ENCODE measurements at regions not wholly inside any gene's neighbourhood (a gene's known extent, or its start where the extent isn't known, plus 50 kb on each side); places are given as distances from the start of the nearest gene placed in this dataset.

- Histone ChIP-seq H3K4me2 (ENCODE audit: insufficient read depth, low read length) (no peak overlapping the region), H3K79me2 (ENCODE audit: control insufficient read depth, insufficient read depth, low read length) (no peaks in the 10 kb centered on the region), H3K27ac (ENCODE audit: insufficient read depth, low read depth, low read length) (no peak overlapping the region), H3K36me3 (ENCODE audit: control insufficient read depth in 2 of 2, extremely low read depth in 1 of 2, insufficient read depth in 2 of 2, low read length in 2 of 2) (no peaks in the 10 kb centered on the region), H3K4me3 (replicated peaks in 1 of 3; ENCODE audit: insufficient read depth in 1 of 3, low read depth in 1 of 3, low read length in 3 of 3) (no peak overlapping the region), H3K9ac (replicated peaks; ENCODE audit: extremely low read depth, insufficient read depth, low read length) (no peak overlapping the region), H2AFZ (ENCODE audit: low read depth, low read length) (no peak overlapping the region), H3K9me1 (replicated peaks; ENCODE audit: control insufficient read depth, extremely low read depth, insufficient read depth, low read length) (no peaks in the 10 kb centered on the region), H4K20me1 (replicated peaks; ENCODE audit: control insufficient read depth, extremely low read depth, insufficient read depth, low read length) (no peaks in the 10 kb centered on the region), H3K9me3 (replicated peaks; ENCODE audit: control insufficient read depth, insufficient read depth, low read length) (peaks cover 1% of the 10 kb centered on the region), H3K27me3 (ENCODE audit: control insufficient read depth in 2 of 2, insufficient read depth in 2 of 2, low read length in 2 of 2) (no peaks in the 10 kb centered on the region), H3K4me1 (ENCODE audit: control insufficient read depth, extremely low read depth, insufficient read depth, low read length) (no peaks in the 10 kb centered on the region)
- TF ChIP-seq POLR2AphosphoS5 (IDR thresholded peaks at IDR 0.05; ENCODE audit: insufficient read depth, low read depth, low read length) (no peak), MYC (IDR thresholded peaks at IDR 0.05; ENCODE audit: low read depth, low read length) (no peak)
- DNase-seq (ENCODE audit: low read depth, low spot score) = no peak
- no TSS peak for BruUV-seq (replicated peaks)
- intact Hi-C loops (cut with micrococcal nuclease) = no loop called here
- ChIA-PET POLR2A (no interaction called here), CTCF (no interaction called here)
- FAIRE-seq = no peak
- dilution Hi-C loops (cut with MboI; ENCODE audit: extremely low pct_ligation_motif_present, low sequenced_read_pairs) = no loop called here
Observed at GRCh38 chr5:167629634-167630033, 661.8 kb upstream of the WWC1 start.

- H3K27me3 ChIP-seq (ENCODE audit: control insufficient read depth in 2 of 2, insufficient read depth in 2 of 2, low read length in 2 of 2) = no peaks in the 10 kb centered on the region
- CTCF ChIA-PET = interaction anchor here (1.0 kb wide), 1 partner anchor 18 kb away, joined by 3 read pairs; no protein-coding TSS in a partner anchor
Observed at GRCh38 chr5:167631191-167631590, 660.3 kb upstream of the WWC1 start.

More at GRCh38 chr5:167631191-167631590, 660.3 kb upstream of the WWC1 start:
- no peaks in the 10 kb centered on the region for H3K79me2 ChIP-seq (ENCODE audit: control insufficient read depth, insufficient read depth, low read length)
- H4K20me1 ChIP-seq (replicated peaks; ENCODE audit: control insufficient read depth, extremely low read depth, insufficient read depth, low read length) = no peaks in the 10 kb centered on the region
- no peak for FAIRE-seq
- dilution Hi-C loops (cut with MboI; ENCODE audit: extremely low pct_ligation_motif_present, low sequenced_read_pairs) (no loop called here), intact Hi-C loops (cut with micrococcal nuclease) (no loop called here)
- no peak overlapping the region for H3K9ac ChIP-seq (replicated peaks; ENCODE audit: extremely low read depth, insufficient read depth, low read length)
- no peak overlapping the region for H2AFZ ChIP-seq (ENCODE audit: low read depth, low read length)
- no peak overlapping the region for H3K27ac ChIP-seq (ENCODE audit: insufficient read depth, low read depth, low read length)
- H3K36me3 ChIP-seq (ENCODE audit: control insufficient read depth in 2 of 2, extremely low read depth in 1 of 2, insufficient read depth in 2 of 2, low read length in 2 of 2) = no peaks in the 10 kb centered on the region
- H3K4me3 ChIP-seq (replicated peaks in 1 of 3; ENCODE audit: insufficient read depth in 1 of 3, low read depth in 1 of 3, low read length in 3 of 3) = no peak overlapping the region
- DNase-seq (ENCODE audit: low read depth, low spot score) = no peak
- BruUV-seq (replicated peaks) = no TSS peak
- H3K4me1 ChIP-seq (ENCODE audit: control insufficient read depth, extremely low read depth, insufficient read depth, low read length) = no peaks in the 10 kb centered on the region
- H3K9me3 ChIP-seq (replicated peaks; ENCODE audit: control insufficient read depth, insufficient read depth, low read length) = peaks cover 1% of the 10 kb centered on the region
- H3K9me1 ChIP-seq (replicated peaks; ENCODE audit: control insufficient read depth, extremely low read depth, insufficient read depth, low read length) = no peaks in the 10 kb centered on the region
- no peak overlapping the region for H3K4me2 ChIP-seq (ENCODE audit: insufficient read depth, low read length)
- POLR2A ChIA-PET = no interaction called here
- TF ChIP-seq JUN (IDR thresholded peaks at IDR 0.05; ENCODE audit: borderline replicate concordance, insufficient read depth, insufficient read length, low read depth) (no peak), EZH2 (IDR thresholded peaks at IDR 0.05; ENCODE audit: borderline replicate concordance, low read depth, low read length, severe bottlenecking) (no peak), GATA2 (IDR thresholded peaks at IDR 0.05; ENCODE audit: insufficient read depth, insufficient read length, low read depth, low read length) (no peak), POLR2AphosphoS5 (IDR thresholded peaks at IDR 0.05; ENCODE audit: insufficient read depth, low read depth, low read length) (no peak), FOS (IDR thresholded peaks at IDR 0.05; ENCODE audit: borderline replicate concordance, insufficient read depth, low read length) (no peak), CTCF (IDR thresholded peaks at IDR 0.05; ENCODE audit: extremely low read depth in 1 of 2, insufficient read depth in 1 of 2, low read depth in 1 of 2, low read length in 2 of 2) (no peak), MYC (IDR thresholded peaks at IDR 0.05; ENCODE audit: low read depth, low read length) (no peak)

Data from endothelial cell of umbilical vein (primary cell).